GM23248 (cell line): ENCODE measurements at regions not wholly inside any gene's neighbourhood (a gene's known extent, or its start where the extent isn't known, plus 50 kb on each side); places are given as distances from the start of the nearest gene placed in this dataset.
"Not testable (repeated sequence)": the region's sequence is repeated elsewhere in the genome, so short reads cannot be mapped to it uniquely, and the experiment has no call there.

ENCODE experiments used
- EZH2 ChIP-seq: fragments of 200-600 bp; sonication (generic); IDR thresholded peaks from 2 replicates; pipeline ENCODE4 v1.6.1; 2018; ENCODE audit warnings: antibody characterized with exemption, mild to moderate bottlenecking; ENCODE audit not compliant: insufficient read depth, poor library complexity, severe bottlenecking
- EZH2phosphoT487 ChIP-seq: fragments of 200-600 bp; sonication (generic); IDR thresholded peaks from 2 replicates; pipeline ENCODE4 v1.6.1; 2018; ENCODE audit warnings: antibody characterized with exemption, moderate library complexity, mild to moderate bottlenecking, low read depth; ENCODE audit not compliant: insufficient read depth

DNA sequence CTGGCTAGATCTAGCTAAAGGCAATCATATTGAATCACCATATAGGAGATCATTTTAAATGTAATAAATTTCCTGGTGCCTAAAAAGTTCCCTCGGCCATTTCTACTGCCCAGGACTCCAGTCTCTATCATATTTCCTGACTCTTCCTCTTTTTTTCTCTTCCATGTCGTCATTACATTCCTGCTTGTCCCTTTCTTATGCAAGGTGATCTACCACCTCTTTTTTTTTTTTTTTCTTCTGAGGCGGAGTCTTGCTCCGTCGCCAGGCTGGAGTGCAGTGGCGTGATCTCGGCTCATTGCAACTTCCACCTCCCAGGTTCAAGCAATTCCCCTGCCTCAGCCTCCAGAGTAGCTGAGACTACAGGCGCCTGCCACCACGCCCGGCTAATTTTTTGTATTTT is 82.7 kb upstream of the PDHA1 start:
- TF ChIP-seq EZH2, EZH2phosphoT487: not testable (repeated sequence)
